Gastrocnemius medialis (tissue), 4 donors: ENCODE measurements at regions not wholly inside any gene's neighbourhood (a gene's known extent, or its start where the extent isn't known, plus 50 kb on each side); places are given as distances from the start of the nearest gene placed in this dataset.

ENCODE experiments used
- ATAC-seq, 2 donors: fragments of 150-250 bp; one replicate each; pipeline ENCODE4 v1.9.1; 2016
- DNase-seq, 2 donors: peaks; one replicate each; pipeline ENCODE4 v3.0.0-alpha.2; 2019
- H3K27ac ChIP-seq, 4 donors: fragments of 200-600 bp; sonication (generic); 1 replicate in 1 of 4; 2 replicates in 3 of 4; pipeline ENCODE4 v1.5.1; 2016 to 2018; ENCODE audit warnings: mild to moderate bottlenecking in 2 of 4, moderate library complexity in 1 of 4
- H3K27me3 ChIP-seq, 3 donors: fragments of 200-600 bp; sonication (generic) in 2 of 3; 1 replicate in 1 of 3; 2 replicates in 2 of 3; pipeline versions ENCODE4 v1.5.1 to v1.6.0; 2016 to 2019; ENCODE audit warnings: mild to moderate bottlenecking in 1 of 3, moderate library complexity in 1 of 3
- H3K36me3 ChIP-seq, 2 donors: fragments of 200-600 bp; sonication (generic) in 1 of 2; one replicate each; pipeline ENCODE4 v1.5.1; 2017 to 2018
- H3K4me1 ChIP-seq, 2 donors: fragments of 200-600 bp; sonication (generic) in 1 of 2; one replicate each; pipeline ENCODE4 v1.5.1; 2016 to 2017; ENCODE audit warnings: mild to moderate bottlenecking in 2 of 2
- H3K4me3 ChIP-seq, 4 donors: fragments of 200-600 bp; sonication (generic) in 3 of 4; 1 replicate in 1 of 4; 2 replicates in 3 of 4; pipeline ENCODE4 v1.5.1; 2016 to 2019; ENCODE audit warnings: mild to moderate bottlenecking in 2 of 4
- H3K9me3 ChIP-seq, 3 donors: fragments of 200-600 bp; sonication (generic) in 2 of 3; 1 replicate in 1 of 3; 2 replicates in 2 of 3; pipeline ENCODE4 v1.5.1; 2016 to 2019
- POLR2A ChIP-seq, 2 donors: fragments of 450-650 bp; IDR thresholded peaks; one replicate each; pipeline ENCODE4 v1.6.1; 2017; ENCODE audit warnings: antibody characterized with exemption in 2 of 2, mild to moderate bottlenecking in 2 of 2, moderate library complexity in 2 of 2
- in situ Hi-C, 4 donors: fragments of 200-750 bp; cut with MboI; loops; one replicate each; pipeline versions ENCODE4 v1.15.0 to v1.8.0; 2017; ENCODE audit warnings: low sequenced_read_pairs in 4 of 4
- intact Hi-C: fragments of 100-400 bp; cut with DNase I; formaldehyde crosslinking; loops from one replicate; pipeline ENCODE4 v1.15.1; 2023; ENCODE audit warnings: low total_unique reads
- TF ChIP-seq, protein P1 (sequence below), 5 experiments: fragments of 450-650 bp in 3 of 5; fragments of 200-600 bp in 2 of 5; sonication (generic) in 2 of 5; IDR thresholded peaks in 4 of 5; conservative IDR thresholded peaks in 1 of 5; 1 replicate in 4 of 5; 2 replicates in 1 of 5; pipeline ENCODE4 v1.5.1; 2016 to 2019; ENCODE audit warnings: antibody characterized with exemption in 5 of 5, mild to moderate bottlenecking in 3 of 5, moderate library complexity in 3 of 5

DNA sequence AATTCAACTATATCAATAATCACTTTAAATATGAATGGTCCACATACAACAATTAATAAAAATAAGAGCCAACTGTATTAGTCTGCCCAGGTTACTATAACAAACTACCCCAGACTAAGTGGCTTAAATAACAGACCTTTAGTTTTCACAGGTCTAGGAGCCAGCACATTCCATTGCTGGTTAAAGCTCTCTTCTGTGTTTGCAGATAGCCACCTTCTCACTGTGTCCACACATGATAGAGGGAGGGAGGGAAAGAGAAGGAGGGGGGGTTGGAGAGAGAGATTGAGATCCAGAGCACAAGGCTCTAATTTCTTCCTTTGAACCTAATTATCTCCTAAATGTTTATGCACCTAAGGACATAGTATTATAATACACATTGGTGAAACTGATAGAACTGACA, 267.8 kb upstream of the NXPH2 start:
- DNase-seq: no peak
- no peaks in the 10 kb centered on the region for H3K4me1 ChIP-seq
- H3K4me3 ChIP-seq: no peak overlapping the region
- in situ Hi-C loops (no loop called here), intact Hi-C loops (no loop called here)
- ATAC-seq: no peak
- no peak overlapping the region for H3K27ac ChIP-seq
- no peaks in the 10 kb centered on the region for H3K27me3 ChIP-seq
- TF ChIP-seq POLR2A (IDR thresholded peaks at IDR 0.05): no peak
- TF ChIP-seq, protein P1, sequence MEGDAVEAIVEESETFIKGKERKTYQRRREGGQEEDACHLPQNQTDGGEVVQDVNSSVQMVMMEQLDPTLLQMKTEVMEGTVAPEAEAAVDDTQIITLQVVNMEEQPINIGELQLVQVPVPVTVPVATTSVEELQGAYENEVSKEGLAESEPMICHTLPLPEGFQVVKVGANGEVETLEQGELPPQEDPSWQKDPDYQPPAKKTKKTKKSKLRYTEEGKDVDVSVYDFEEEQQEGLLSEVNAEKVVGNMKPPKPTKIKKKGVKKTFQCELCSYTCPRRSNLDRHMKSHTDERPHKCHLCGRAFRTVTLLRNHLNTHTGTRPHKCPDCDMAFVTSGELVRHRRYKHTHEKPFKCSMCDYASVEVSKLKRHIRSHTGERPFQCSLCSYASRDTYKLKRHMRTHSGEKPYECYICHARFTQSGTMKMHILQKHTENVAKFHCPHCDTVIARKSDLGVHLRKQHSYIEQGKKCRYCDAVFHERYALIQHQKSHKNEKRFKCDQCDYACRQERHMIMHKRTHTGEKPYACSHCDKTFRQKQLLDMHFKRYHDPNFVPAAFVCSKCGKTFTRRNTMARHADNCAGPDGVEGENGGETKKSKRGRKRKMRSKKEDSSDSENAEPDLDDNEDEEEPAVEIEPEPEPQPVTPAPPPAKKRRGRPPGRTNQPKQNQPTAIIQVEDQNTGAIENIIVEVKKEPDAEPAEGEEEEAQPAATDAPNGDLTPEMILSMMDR (IDR thresholded peaks at IDR 0.05 in 4 of 5, conservative IDR thresholded peaks at IDR 0.05 in 1 of 5): no peak
- H3K9me3 ChIP-seq: no peaks in the 10 kb centered on the region
- H3K36me3 ChIP-seq: no peaks in the 10 kb centered on the region

- in situ Hi-C loops: no loop called here
- DNase-seq (no peak), ATAC-seq (no peak)
- TF ChIP-seq POLR2A (IDR thresholded peaks at IDR 0.05): no peak
- TF ChIP-seq, protein P1 (IDR thresholded peaks at IDR 0.05 in 4 of 5, conservative IDR thresholded peaks at IDR 0.05 in 1 of 5): no peak
- H3K36me3 ChIP-seq: no peaks in the 10 kb centered on the region
- H3K9me3 ChIP-seq: no peaks in the 10 kb centered on the region
- H3K27ac ChIP-seq: no peak overlapping the region
- H3K4me1 ChIP-seq: no peaks in the 10 kb centered on the region
- H3K4me3 ChIP-seq: no peak overlapping the region
- no peaks in the 10 kb centered on the region for H3K27me3 ChIP-seq
- intact Hi-C loops: no loop called here
Observed at GRCh38 chr2:139045524-139045923, 265.3 kb upstream of the NXPH2 start.

- TF ChIP-seq, protein P1 (IDR thresholded peaks at IDR 0.05 in 4 of 5, conservative IDR thresholded peaks at IDR 0.05 in 1 of 5): no peak
- TF ChIP-seq POLR2A (IDR thresholded peaks at IDR 0.05): no peak
- ATAC-seq (no peak), DNase-seq (no peak)
- H3K27me3 ChIP-seq: no peaks in the 10 kb centered on the region
- H3K4me1 ChIP-seq: no peaks in the 10 kb centered on the region
- no peak overlapping the region for H3K4me3 ChIP-seq
- no peaks in the 10 kb centered on the region for H3K9me3 ChIP-seq
- no peaks in the 10 kb centered on the region for H3K36me3 ChIP-seq
- no peak overlapping the region for H3K27ac ChIP-seq
- in situ Hi-C loops: no loop called here
- intact Hi-C loops: no loop called here
Observed at GRCh38 chr2:139034064-139034463, 253.9 kb upstream of the NXPH2 start.

GRCh38 chr2:139033300-139033699, 253.1 kb upstream of the NXPH2 start:
- Histone ChIP-seq H3K9me3 (no peaks in the 10 kb centered on the region), H3K27me3 (no peaks in the 10 kb centered on the region), H3K27ac (no peak overlapping the region), H3K4me3 (no peak overlapping the region), H3K36me3 (no peaks in the 10 kb centered on the region), H3K4me1 (no peaks in the 10 kb centered on the region)
- DNase-seq: no peak
- no peak for ATAC-seq
- intact Hi-C loops (no loop called here), in situ Hi-C loops (no loop called here)
- no peak for TF ChIP-seq POLR2A (IDR thresholded peaks at IDR 0.05)
- TF ChIP-seq, protein P1 (IDR thresholded peaks at IDR 0.05 in 4 of 5, conservative IDR thresholded peaks at IDR 0.05 in 1 of 5): no peak

- intact Hi-C loops: no loop called here
- H3K4me3 ChIP-seq: no peak overlapping the region
- H3K36me3 ChIP-seq: no peaks in the 10 kb centered on the region
- no peaks in the 10 kb centered on the region for H3K9me3 ChIP-seq
- H3K27me3 ChIP-seq: no peaks in the 10 kb centered on the region
- TF ChIP-seq, protein P1 (IDR thresholded peaks at IDR 0.05 in 4 of 5, conservative IDR thresholded peaks at IDR 0.05 in 1 of 5): no peak
- TF ChIP-seq POLR2A (IDR thresholded peaks at IDR 0.05): no peak
- in situ Hi-C loops: no loop called here
- no peak for ATAC-seq
- no peak for DNase-seq
- H3K27ac ChIP-seq: no peak overlapping the region
- H3K4me1 ChIP-seq: no peaks in the 10 kb centered on the region
Observed at GRCh38 chr2:139031722-139032121, 251.5 kb upstream of the NXPH2 start.
